ENCODE measurements at regions not wholly inside any gene's neighbourhood (a gene's known extent, or its start where the extent isn't known, plus 50 kb on each side); places are given as distances from the start of the nearest gene placed in this dataset.
A peak's percentile ranks its signal among the peaks of the same experiment; 100 is the strongest.

- no peak for DNase-seq (ENCODE audit: low spot score in 2 of 2, unreplicated experiment in 2 of 2)
- Mint-ChIP-seq H3K4me1 (peaks cover 4% of the 10 kb centered on the region), H3K27me3 (ENCODE audit: low read depth) (peaks cover 2% of the 10 kb centered on the region), H3K4me3 (no peak overlapping the region), H3K27ac (no peak overlapping the region), H3K9me3 (peaks cover 13% of the 10 kb centered on the region), H3K36me3 (no peaks in the 10 kb centered on the region)
- TF ChIP-seq CTCF (IDR thresholded peaks at IDR 0.05; ENCODE audit: unreplicated experiment): no peak
These were observed 135.4 kb downstream of the HMX1 start for GRCh38 chr4:8736090-8736825.

GRCh38 chr4:8735236-8736089 is 136.2 kb downstream of the HMX1 start:
- no peaks in the 10 kb centered on the region for H3K36me3 Mint-ChIP-seq
- peaks cover 13% of the 10 kb centered on the region for H3K9me3 Mint-ChIP-seq
- peak in 1 of 2 experiments; percentile 11 for DNase-seq (ENCODE audit: low spot score in 2 of 2, unreplicated experiment in 2 of 2)
- H3K27me3 Mint-ChIP-seq (ENCODE audit: low read depth): peaks cover 2% of the 10 kb centered on the region
- no peak for TF ChIP-seq CTCF (IDR thresholded peaks at IDR 0.05; ENCODE audit: unreplicated experiment)
- H3K4me1 Mint-ChIP-seq: no peaks in the 10 kb centered on the region
- H3K4me3 Mint-ChIP-seq: no peak overlapping the region
- H3K27ac Mint-ChIP-seq: no peak overlapping the region

- no peak overlapping the region for H3K27ac Mint-ChIP-seq
- no peak overlapping the region for H3K4me3 Mint-ChIP-seq
- peak in 1 of 2 experiments; percentile 13 for DNase-seq (ENCODE audit: low spot score in 2 of 2, unreplicated experiment in 2 of 2)
- H3K9me3 Mint-ChIP-seq: peaks cover 13% of the 10 kb centered on the region
- no peaks in the 10 kb centered on the region for H3K4me1 Mint-ChIP-seq
- no peaks in the 10 kb centered on the region for H3K36me3 Mint-ChIP-seq
- no peak for TF ChIP-seq CTCF (IDR thresholded peaks at IDR 0.05; ENCODE audit: unreplicated experiment)
- H3K27me3 Mint-ChIP-seq (ENCODE audit: low read depth): no peaks in the 10 kb centered on the region
These were observed 138.9 kb downstream of the HMX1 start for GRCh38 chr4:8732681-8733243.

- no peak overlapping the region for H3K27ac Mint-ChIP-seq
- no peak for DNase-seq (ENCODE audit: low spot score in 2 of 2, unreplicated experiment in 2 of 2)
- H3K4me1 Mint-ChIP-seq: no peaks in the 10 kb centered on the region
- peaks cover 13% of the 10 kb centered on the region for H3K9me3 Mint-ChIP-seq
- no peak overlapping the region for H3K4me3 Mint-ChIP-seq
- peaks cover 3% of the 10 kb centered on the region for H3K27me3 Mint-ChIP-seq (ENCODE audit: low read depth)
- no peak for TF ChIP-seq CTCF (IDR thresholded peaks at IDR 0.05; ENCODE audit: unreplicated experiment)
- H3K36me3 Mint-ChIP-seq: no peaks in the 10 kb centered on the region
These were observed 139.5 kb downstream of the CPZ start for GRCh38 chr4:8732092-8732491.

- no peak overlapping the region for H3K27ac Mint-ChIP-seq
- H3K4me3 Mint-ChIP-seq: no peak overlapping the region
- DNase-seq (ENCODE audit: low spot score in 2 of 2, unreplicated experiment in 2 of 2): no peak
- no peak for TF ChIP-seq CTCF (IDR thresholded peaks at IDR 0.05; ENCODE audit: unreplicated experiment)
- H3K27me3 Mint-ChIP-seq (ENCODE audit: low read depth): peaks cover 6% of the 10 kb centered on the region
- no peaks in the 10 kb centered on the region for H3K36me3 Mint-ChIP-seq
- peaks cover 13% of the 10 kb centered on the region for H3K9me3 Mint-ChIP-seq
- H3K4me1 Mint-ChIP-seq: no peaks in the 10 kb centered on the region
These were observed 138.8 kb downstream of the CPZ start for GRCh38 chr4:8731364-8731763.
